ENCODE measurements at regions not wholly inside any gene's neighbourhood (a gene's known extent, or its start where the extent isn't known, plus 50 kb on each side); places are given as distances from the start of the nearest gene placed in this dataset.

- no peak overlapping the region for H3K4me3 ChIP-seq (ENCODE audit: low read depth, low read length)
- no peak for DNase-seq (ENCODE audit: low read depth)
- TF ChIP-seq CTCF (IDR thresholded peaks at IDR 0.05; ENCODE audit: insufficient read depth, low read depth, low read length): no peak
Observed at GRCh38 chr10:124231168-124232155, 138.1 kb upstream of the CHST15 start.

- no peak overlapping the region for H3K4me3 ChIP-seq (ENCODE audit: low read depth, low read length)
- no peak for TF ChIP-seq CTCF (IDR thresholded peaks at IDR 0.05; ENCODE audit: insufficient read depth, low read depth, low read length)
Observed at GRCh38 chr10:124230635-124231167, 137.3 kb upstream of the CHST15 start.

GRCh38 chr10:124229989-124230634, 136.7 kb upstream of the CHST15 start:
- DNase-seq (ENCODE audit: low read depth): no peak

More at GRCh38 chr10:124230635-124231167, 137.3 kb upstream of the CHST15 start:
- no peak for DNase-seq (ENCODE audit: low read depth)

GRCh38 chr10:124229201-124229988, 136.0 kb upstream of the CHST15 start:
- no peak for TF ChIP-seq CTCF (IDR thresholded peaks at IDR 0.05; ENCODE audit: insufficient read depth, low read depth, low read length)
- H3K4me3 ChIP-seq (ENCODE audit: low read depth, low read length): no peak overlapping the region
- no peak for DNase-seq (ENCODE audit: low read depth)

More at GRCh38 chr10:124229989-124230634, 136.7 kb upstream of the CHST15 start:
- no peak for TF ChIP-seq CTCF (IDR thresholded peaks at IDR 0.05; ENCODE audit: insufficient read depth, low read depth, low read length)
- H3K4me3 ChIP-seq (ENCODE audit: low read depth, low read length): no peak overlapping the region

- no peak for TF ChIP-seq CTCF (IDR thresholded peaks at IDR 0.05; ENCODE audit: insufficient read depth, low read depth, low read length)
- H3K4me3 ChIP-seq (ENCODE audit: low read depth, low read length): no peak overlapping the region
- no peak for DNase-seq (ENCODE audit: low read depth)
Observed at GRCh38 chr10:124228471-124228870, 135.1 kb upstream of the CHST15 start.

GRCh38 chr10:124227988-124228387, 134.6 kb upstream of the CHST15 start:
- no peak for TF ChIP-seq CTCF (IDR thresholded peaks at IDR 0.05; ENCODE audit: insufficient read depth, low read depth, low read length)
- H3K4me3 ChIP-seq (ENCODE audit: low read depth, low read length): no peak overlapping the region
- no peak for DNase-seq (ENCODE audit: low read depth)

All from fibroblast of villous mesenchyme (primary cell).